ENCODE measurements at regions not wholly inside any gene's neighbourhood (a gene's known extent, or its start where the extent isn't known, plus 50 kb on each side); places are given as distances from the start of the nearest gene placed in this dataset.

GRCh38 chr2:217638533-217638932 is 364.3 kb downstream of the TNS1 start:
- Histone ChIP-seq H3K27ac (no peak overlapping the region), H3K4me3 (no peak overlapping the region)

- H3K4me3 ChIP-seq: no peak overlapping the region
- H3K27ac ChIP-seq: no peak overlapping the region
Observed at GRCh38 chr2:217638031-217638430, 364.8 kb downstream of the TNS1 start.

GRCh38 chr2:217636991-217637561 is 365.7 kb downstream of the TNS1 start:
- no peak overlapping the region for H3K27ac ChIP-seq

GRCh38 chr2:217636578-217636977 is 366.2 kb downstream of the TNS1 start:
- no peak overlapping the region for H3K27ac ChIP-seq
- no peak overlapping the region for H3K4me3 ChIP-seq

More at GRCh38 chr2:217636991-217637561, 365.7 kb downstream of the TNS1 start:
- no peak overlapping the region for H3K4me3 ChIP-seq

- Histone ChIP-seq H3K4me3 (no peak overlapping the region), H3K27ac (no peak overlapping the region)
Observed at GRCh38 chr2:217634871-217635270, 367.9 kb downstream of the TNS1 start.

- Histone ChIP-seq H3K27ac (no peak overlapping the region), H3K4me3 (no peak overlapping the region)
Observed at GRCh38 chr2:217632043-217632442, 370.8 kb downstream of the TNS1 start.

- Histone ChIP-seq H3K4me3 (no peak overlapping the region), H3K27ac (no peak overlapping the region)
Observed at GRCh38 chr2:217631115-217631514, 371.7 kb downstream of the TNS1 start.

GRCh38 chr2:217629347-217629746 is 373.4 kb downstream of the TNS1 start:
- H3K27ac ChIP-seq: no peak overlapping the region
- H3K4me3 ChIP-seq: no peak overlapping the region

GRCh38 chr2:217628061-217628460 is 374.7 kb downstream of the TNS1 start:
- H3K27ac ChIP-seq: no peak overlapping the region
- no peak overlapping the region for H3K4me3 ChIP-seq

- H3K27ac ChIP-seq: no peak overlapping the region
- no peak overlapping the region for H3K4me3 ChIP-seq
Observed at GRCh38 chr2:217626926-217627325, 375.9 kb downstream of the TNS1 start.

GRCh38 chr2:217625557-217626169 is 377.1 kb downstream of the TNS1 start:
- Histone ChIP-seq H3K27ac (no peak overlapping the region), H3K4me3 (no peak overlapping the region)

- no peak overlapping the region for H3K4me3 ChIP-seq
- H3K27ac ChIP-seq: no peak overlapping the region
Observed at GRCh38 chr2:217623281-217623912, 379.4 kb downstream of the TNS1 start.

GRCh38 chr2:217622205-217623060 is 380.4 kb downstream of the TNS1 start:
- Histone ChIP-seq H3K27ac (peak overlapping the region in 1 of 21 experiments; percentile 5), H3K4me3 (no peak overlapping the region)

GRCh38 chr2:217621391-217621801 is 381.4 kb downstream of the TNS1 start:
- no peak overlapping the region for H3K27ac ChIP-seq

GRCh38 chr2:217618744-217619143 is 384.1 kb downstream of the TNS1 start:
- Histone ChIP-seq H3K4me3 (no peak overlapping the region), H3K27ac (no peak overlapping the region)

More at GRCh38 chr2:217621391-217621801, 381.4 kb downstream of the TNS1 start:
- H3K4me3 ChIP-seq: no peak overlapping the region

- Histone ChIP-seq H3K27ac (no peak overlapping the region), H3K4me3 (no peak overlapping the region)
Observed at GRCh38 chr2:217617616-217618022, 385.2 kb downstream of the TNS1 start.

GRCh38 chr2:217616936-217617335 is 385.9 kb downstream of the TNS1 start:
- Histone ChIP-seq H3K4me3 (no peak overlapping the region), H3K27ac (no peak overlapping the region)

- no peak overlapping the region for H3K27ac ChIP-seq
- H3K4me3 ChIP-seq: no peak overlapping the region
Observed at GRCh38 chr2:217615171-217615570, 387.6 kb downstream of the TNS1 start.

GRCh38 chr2:217614498-217614897 is 388.3 kb downstream of the TNS1 start:
- no peak overlapping the region for H3K27ac ChIP-seq
- no peak overlapping the region for H3K4me3 ChIP-seq

GRCh38 chr2:217614096-217614495 is 388.7 kb downstream of the TNS1 start:
- H3K27ac ChIP-seq: no peak overlapping the region

More at GRCh38 chr2:217614096-217614495, 388.7 kb downstream of the TNS1 start:
- H3K4me3 ChIP-seq: no peak overlapping the region

Measured in skin epidermis (tissue), 12 donors.